ENCODE measurements at regions not wholly inside any gene's neighbourhood (a gene's known extent, or its start where the extent isn't known, plus 50 kb on each side); places are given as distances from the start of the nearest gene placed in this dataset.

GRCh38 chr13:22194106-22194805 lies 523.4 kb downstream of the FGF9 start:
- Histone ChIP-seq H3K4me2 (no peak overlapping the region), H3K27ac (ENCODE audit: low read depth) (no peak overlapping the region), H2AFZ (no peak overlapping the region), H3K27me3 (ENCODE audit: insufficient read depth) (no peaks in the 10 kb centered on the region), H3K9me2 (ENCODE audit: insufficient read depth) (peaks cover 6% of the 10 kb centered on the region; the same call in 1 of the 2 replicates), H3K4me3 (no peak overlapping the region), H3K79me2 (replicated peaks; ENCODE audit: insufficient read depth) (no peaks in the 10 kb centered on the region), H3F3A (replicated peaks; ENCODE audit: low read depth) (no peaks in the 10 kb centered on the region), H3K4me1 (ENCODE audit: insufficient read depth) (peaks cover 18% of the 10 kb centered on the region), H3K36me3 (ENCODE audit: insufficient read depth) (no peaks in the 10 kb centered on the region), H4K20me1 (replicated peaks; ENCODE audit: insufficient read depth) (no peaks in the 10 kb centered on the region; the same call in 1 of the 2 replicates)
- TF ChIP-seq ETS1 (IDR thresholded peaks at IDR 0.05) (no peak), NANOG (IDR thresholded peaks at IDR 0.05; ENCODE audit: borderline replicate concordance) (no peak)
- H3K27ac Mint-ChIP-seq = no peak overlapping the region
- no peak for DNase-seq (ENCODE audit: low spot score)
- peaks cover 2% of the 10 kb centered on the region for H3K27me3 Mint-ChIP-seq (ENCODE audit: insufficient read depth, low read depth, poor library complexity)
- no peak overlapping the region for H3K4me3 Mint-ChIP-seq
- H3K4me1 Mint-ChIP-seq = peaks cover 27% of the 10 kb centered on the region
- H3K36me3 Mint-ChIP-seq (ENCODE audit: low read depth) = no peaks in the 10 kb centered on the region; the same call in 2 of the 3 replicates
- ATAC-seq = no peak
- no peaks in the 10 kb centered on the region for H3K9me3 Mint-ChIP-seq

- H3K79me2 ChIP-seq (replicated peaks; ENCODE audit: insufficient read depth) = peaks cover 10% of the 10 kb centered on the region; the same call in 1 of the 2 replicates
- ATAC-seq (no peak), DNase-seq (ENCODE audit: low spot score) (no peak)
- H2AFZ ChIP-seq = no peak overlapping the region
- peaks cover 34% of the 10 kb centered on the region for H3K4me1 Mint-ChIP-seq
- no peak overlapping the region for H3K4me3 ChIP-seq
- peaks cover 25% of the 10 kb centered on the region for H3K4me1 ChIP-seq (ENCODE audit: insufficient read depth)
- H3K27ac ChIP-seq (ENCODE audit: low read depth) = no peak overlapping the region
- H3K9me2 ChIP-seq (ENCODE audit: insufficient read depth) = peaks cover 6% of the 10 kb centered on the region; the same call in 1 of the 2 replicates
- H3K36me3 ChIP-seq (ENCODE audit: insufficient read depth) = no peaks in the 10 kb centered on the region
- no peaks in the 10 kb centered on the region; the same call in none of the 2 replicates for H4K20me1 ChIP-seq (replicated peaks; ENCODE audit: insufficient read depth)
- TF ChIP-seq POLR2AphosphoS5 (IDR thresholded peaks at IDR 0.05; ENCODE audit: low read depth) = no peak
- no peak for TF ChIP-seq ZNF114 (CRISPR knock-in tag; IDR thresholded peaks at IDR 0.05)
- no peak for TF ChIP-seq NANOG (IDR thresholded peaks at IDR 0.05; ENCODE audit: borderline replicate concordance)
- TF ChIP-seq EZH2 (IDR thresholded peaks at IDR 0.05; ENCODE audit: low read depth, unreplicated experiment) = no peak
- TF ChIP-seq CTCF (conservative IDR thresholded peaks at IDR 0.05; ENCODE audit: low read depth in 2 of 2) = no peak
- TF ChIP-seq CREB1 (CRISPR knock-in tag; IDR thresholded peaks at IDR 0.05; ENCODE audit: low read depth) = no peak
- no peak for TF ChIP-seq EZH2phosphoT487 (IDR thresholded peaks at IDR 0.05; ENCODE audit: unreplicated experiment)
- TF ChIP-seq STAT1 (IDR thresholded peaks at IDR 0.05; ENCODE audit: unreplicated experiment) = no peak
- TF ChIP-seq JUNB (IDR thresholded peaks at IDR 0.05; ENCODE audit: unreplicated experiment) = no peak
- no peaks in the 10 kb centered on the region; the same call in 2 of the 3 replicates for H3K36me3 Mint-ChIP-seq (ENCODE audit: low read depth)
- no peak overlapping the region for H3K27ac Mint-ChIP-seq
- H3K4me2 ChIP-seq = no peak overlapping the region
- no peak overlapping the region for H3K4me3 Mint-ChIP-seq
- no peaks in the 10 kb centered on the region for H3K9me3 Mint-ChIP-seq
- H3K27me3 Mint-ChIP-seq (ENCODE audit: insufficient read depth, low read depth, poor library complexity) = peaks cover 2% of the 10 kb centered on the region
- no peaks in the 10 kb centered on the region for H3F3A ChIP-seq (replicated peaks; ENCODE audit: low read depth)
- no peaks in the 10 kb centered on the region for H3K27me3 ChIP-seq (ENCODE audit: insufficient read depth)
Observed at GRCh38 chr13:22195726-22196125, 524.9 kb downstream of the FGF9 start.

Measured in GM23338 (cell line).